ENCODE measurements at regions not wholly inside any gene's neighbourhood (a gene's known extent, or its start where the extent isn't known, plus 50 kb on each side); places are given as distances from the start of the nearest gene placed in this dataset.

DNA sequence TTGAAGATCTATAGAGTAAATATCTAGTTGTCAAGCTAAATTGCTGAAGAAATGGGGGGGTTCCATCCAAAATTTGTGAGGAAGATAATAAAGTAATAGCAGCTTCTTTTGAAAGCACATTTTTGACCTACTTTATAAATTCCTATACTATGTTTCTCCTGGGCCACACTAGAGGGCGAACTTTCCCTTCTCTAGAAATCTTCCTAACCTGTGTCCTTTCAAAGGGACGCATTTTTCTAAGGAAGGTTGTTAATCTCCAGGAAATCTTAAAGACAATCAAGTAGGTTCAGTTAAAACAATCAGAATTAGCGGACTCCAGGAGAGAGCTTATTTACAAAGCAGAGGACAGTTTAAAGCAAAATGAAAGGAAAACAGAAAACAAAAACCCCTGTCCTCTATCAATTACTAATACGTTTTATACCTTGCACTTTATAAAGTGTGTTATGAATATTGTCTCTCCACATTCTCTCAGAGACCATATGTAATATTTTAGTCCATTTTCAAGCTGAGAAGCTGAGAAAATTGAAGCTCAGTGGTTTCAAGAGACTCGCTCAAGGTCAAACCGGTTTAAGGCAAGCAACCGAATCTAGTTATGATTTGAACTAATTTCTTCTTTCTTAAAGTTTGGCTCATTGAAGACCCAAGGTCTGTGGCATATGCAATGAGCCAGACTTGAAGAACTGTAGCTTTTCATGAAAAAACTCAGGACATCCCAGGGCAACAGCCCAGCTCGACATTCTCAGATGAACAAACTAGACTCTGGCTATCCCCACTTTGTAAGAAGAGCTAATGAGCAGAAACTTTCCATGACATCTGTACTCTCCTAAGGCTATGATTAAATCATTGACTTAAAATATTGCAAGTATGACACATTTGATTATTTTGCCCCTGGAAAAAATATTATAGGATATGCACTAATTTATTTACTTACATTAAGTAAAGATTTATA, 273.6 kb downstream of the PAX3 start (continued):
- TF ChIP-seq, protein P1, sequence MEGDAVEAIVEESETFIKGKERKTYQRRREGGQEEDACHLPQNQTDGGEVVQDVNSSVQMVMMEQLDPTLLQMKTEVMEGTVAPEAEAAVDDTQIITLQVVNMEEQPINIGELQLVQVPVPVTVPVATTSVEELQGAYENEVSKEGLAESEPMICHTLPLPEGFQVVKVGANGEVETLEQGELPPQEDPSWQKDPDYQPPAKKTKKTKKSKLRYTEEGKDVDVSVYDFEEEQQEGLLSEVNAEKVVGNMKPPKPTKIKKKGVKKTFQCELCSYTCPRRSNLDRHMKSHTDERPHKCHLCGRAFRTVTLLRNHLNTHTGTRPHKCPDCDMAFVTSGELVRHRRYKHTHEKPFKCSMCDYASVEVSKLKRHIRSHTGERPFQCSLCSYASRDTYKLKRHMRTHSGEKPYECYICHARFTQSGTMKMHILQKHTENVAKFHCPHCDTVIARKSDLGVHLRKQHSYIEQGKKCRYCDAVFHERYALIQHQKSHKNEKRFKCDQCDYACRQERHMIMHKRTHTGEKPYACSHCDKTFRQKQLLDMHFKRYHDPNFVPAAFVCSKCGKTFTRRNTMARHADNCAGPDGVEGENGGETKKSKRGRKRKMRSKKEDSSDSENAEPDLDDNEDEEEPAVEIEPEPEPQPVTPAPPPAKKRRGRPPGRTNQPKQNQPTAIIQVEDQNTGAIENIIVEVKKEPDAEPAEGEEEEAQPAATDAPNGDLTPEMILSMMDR (conservative IDR thresholded peaks at IDR 0.05; ENCODE audit: low read depth, low read length): peak; percentile 61

DNA sequence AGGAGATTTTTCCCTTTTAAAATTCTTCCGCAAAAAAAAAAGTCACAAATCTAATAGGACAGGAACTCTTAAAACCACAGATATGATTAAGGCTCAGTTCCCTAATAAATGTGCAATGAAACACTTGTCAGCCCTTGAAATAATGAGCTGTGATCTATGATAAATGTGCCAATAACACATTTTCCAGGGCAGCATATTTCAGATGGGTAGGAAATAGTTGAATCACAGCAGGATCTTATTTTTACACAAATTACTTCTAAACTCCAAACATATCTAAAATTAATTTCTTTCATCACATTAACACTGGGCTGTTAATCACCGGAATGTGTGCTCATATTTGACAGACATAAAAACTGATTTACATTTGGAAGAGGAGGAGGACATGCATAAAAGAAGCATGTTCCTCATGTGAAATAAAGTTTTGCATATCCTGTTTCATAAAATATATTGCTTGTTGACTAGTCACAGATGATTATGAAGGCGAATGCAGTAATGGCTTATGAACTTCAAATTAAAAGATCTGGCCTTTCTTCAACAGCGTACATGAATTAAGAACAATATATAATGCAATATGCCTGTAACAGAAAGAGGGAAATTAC, 281.4 kb downstream of the PAX3 start:
- H3K23ac ChIP-seq (ENCODE audit: low read depth, low read length): no peak overlapping the region
- BruUV-seq (replicated peaks): no TSS peak
- intact Hi-C loops (cut with micrococcal nuclease): no loop called here
- no peak overlapping the region for H4K5ac ChIP-seq (ENCODE audit: low read depth, low read length)
- no peaks in the 10 kb centered on the region for H4K20me1 ChIP-seq (ENCODE audit: insufficient read depth, low read length)
- no peak overlapping the region for H3K9ac ChIP-seq (ENCODE audit: low read depth, low read length)
- in situ Hi-C loops (cut with MboI; ENCODE audit: low sequenced_read_pairs): no loop called here
- H3K4ac ChIP-seq (ENCODE audit: low read depth, low read length): no peak overlapping the region
- H3K9me1 ChIP-seq (ENCODE audit: insufficient read depth, low read length): no peaks in the 10 kb centered on the region
- H3K9me3 ChIP-seq (ENCODE audit: control insufficient read depth, insufficient read depth, low read length): no peaks in the 10 kb centered on the region
- no peak overlapping the region for H2AK5ac ChIP-seq (ENCODE audit: low read depth, low read length)
- no peak overlapping the region for H2AK9ac ChIP-seq (replicated peaks; ENCODE audit: low read depth, low read length, poor library complexity)
- H2AFZ ChIP-seq (replicated peaks; ENCODE audit: low read length, poor library complexity): no peak overlapping the region
- no peak overlapping the region for H4K8ac ChIP-seq (ENCODE audit: low read depth in 2 of 2, low read length in 2 of 2)
- H3K36me3 ChIP-seq (ENCODE audit: control insufficient read depth, insufficient read depth, low read length): no peaks in the 10 kb centered on the region
- H2BK5ac ChIP-seq (ENCODE audit: low read depth, low read length, poor library complexity, severe bottlenecking): no peak overlapping the region
- WGBS, 2 experiments (ENCODE audit: extremely low coverage in 2 of 2, insufficient read length in 1 of 2): no CpG with 5 or more reads among the region's 4 CpGs
- H3K27me3 ChIP-seq (ENCODE audit: control insufficient read depth, insufficient read depth, low read length): no peaks in the 10 kb centered on the region
- no peak overlapping the region for H2BK20ac ChIP-seq (ENCODE audit: low read depth, low read length)
- ATAC-seq (ENCODE audit: low read depth) (no peak), DNase-seq (no peak)
- no peak overlapping the region for H3K4me3 ChIP-seq (ENCODE audit: insufficient read depth, low read depth, low read length)
- H3K14ac ChIP-seq (replicated peaks; ENCODE audit: low read depth, low read length): no peak overlapping the region
- CTCF ChIA-PET: no interaction called here
- H3K18ac ChIP-seq (ENCODE audit: low read depth, low read length): no peak overlapping the region
- H3K56ac ChIP-seq (ENCODE audit: extremely low read depth, insufficient read depth, low read length): no peak overlapping the region
- no peak overlapping the region for H3K4me2 ChIP-seq (ENCODE audit: low read depth, low read length)
- no peak overlapping the region for H4K91ac ChIP-seq (ENCODE audit: insufficient read depth, low read depth, low read length)
- TF ChIP-seq FOS (IDR thresholded peaks at IDR 0.05; ENCODE audit: low read depth, low read length): no peak
- TF ChIP-seq RFX5 (IDR thresholded peaks at IDR 0.05; ENCODE audit: low read depth, low read length): no peak
- no peak for TF ChIP-seq MAZ (IDR thresholded peaks at IDR 0.05; ENCODE audit: borderline replicate concordance, low read depth, low read length)
- TF ChIP-seq, protein P2, sequence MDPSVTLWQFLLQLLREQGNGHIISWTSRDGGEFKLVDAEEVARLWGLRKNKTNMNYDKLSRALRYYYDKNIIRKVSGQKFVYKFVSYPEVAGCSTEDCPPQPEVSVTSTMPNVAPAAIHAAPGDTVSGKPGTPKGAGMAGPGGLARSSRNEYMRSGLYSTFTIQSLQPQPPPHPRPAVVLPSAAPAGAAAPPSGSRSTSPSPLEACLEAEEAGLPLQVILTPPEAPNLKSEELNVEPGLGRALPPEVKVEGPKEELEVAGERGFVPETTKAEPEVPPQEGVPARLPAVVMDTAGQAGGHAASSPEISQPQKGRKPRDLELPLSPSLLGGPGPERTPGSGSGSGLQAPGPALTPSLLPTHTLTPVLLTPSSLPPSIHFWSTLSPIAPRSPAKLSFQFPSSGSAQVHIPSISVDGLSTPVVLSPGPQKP (IDR thresholded peaks at IDR 0.05; ENCODE audit: borderline replicate concordance, low read depth, low read length): no peak
- TF ChIP-seq BHLHE40 (IDR thresholded peaks at IDR 0.05; ENCODE audit: low read depth, low read length): no peak
- no peak for TF ChIP-seq MXI1 (IDR thresholded peaks at IDR 0.05; ENCODE audit: borderline replicate concordance, low read depth, low read length)
- no peak overlapping the region for H2BK120ac ChIP-seq (ENCODE audit: low read depth, low read length)
- no peaks in the 10 kb centered on the region for H3K79me1 ChIP-seq (ENCODE audit: low read depth in 1 of 2, low read length in 2 of 2)
- H3K4me1 ChIP-seq (ENCODE audit: control insufficient read depth, insufficient read depth, low read length): no peaks in the 10 kb centered on the region
- no peak overlapping the region for H3K27ac ChIP-seq (ENCODE audit: insufficient read depth, low read length)
- POLR2A ChIA-PET (ENCODE audit: unreplicated experiment): no interaction called here
- no peak overlapping the region for H2BK15ac ChIP-seq (ENCODE audit: low read depth, low read length)
- dilution Hi-C loops (cut with HindIII; ENCODE audit: low sequenced_read_pairs, unreplicated experiment): no loop called here
